ENCODE measurements at regions not wholly inside any gene's neighbourhood (a gene's known extent, or its start where the extent isn't known, plus 50 kb on each side); places are given as distances from the start of the nearest gene placed in this dataset.

DNA sequence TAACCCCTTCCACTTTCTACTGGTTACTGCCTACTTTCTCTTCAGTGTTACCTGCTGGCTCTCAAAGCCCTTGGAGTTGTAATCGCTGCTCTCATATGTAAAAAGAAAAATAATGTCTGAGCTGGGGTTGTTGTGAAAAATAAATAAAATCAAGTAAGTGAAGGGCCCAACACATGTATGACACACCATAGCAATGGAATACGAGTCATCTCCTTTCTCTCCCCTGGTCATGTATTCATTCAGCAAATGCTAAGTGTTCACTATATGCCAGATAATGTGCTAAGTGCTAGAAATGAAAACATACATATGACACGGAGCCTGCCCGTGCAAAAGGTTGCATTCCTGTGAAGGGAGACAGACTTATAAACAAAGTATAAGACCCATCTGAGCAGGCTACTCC, 535.0 kb downstream of the RFC3 start:
- Histone ChIP-seq H3K36me3 (no peaks in the 10 kb centered on the region), H3K27ac (no peak overlapping the region), H3K4me3 (no peak overlapping the region), H3K9me3 (no peaks in the 10 kb centered on the region), H3K4me1 (peaks cover 0 to 20% (median 1%) of the 10 kb centered on the region in 12 donors), H3K27me3 (no peaks in the 10 kb centered on the region)
- intact Hi-C loops (cut with DNase I), result no loop called here
- WGBS, 4 donors, result 89 to 95% (median 94%) methylated on average over 4 of the region's 4 CpGs
- ATAC-seq, result no peak
- TF ChIP-seq, protein P1, sequence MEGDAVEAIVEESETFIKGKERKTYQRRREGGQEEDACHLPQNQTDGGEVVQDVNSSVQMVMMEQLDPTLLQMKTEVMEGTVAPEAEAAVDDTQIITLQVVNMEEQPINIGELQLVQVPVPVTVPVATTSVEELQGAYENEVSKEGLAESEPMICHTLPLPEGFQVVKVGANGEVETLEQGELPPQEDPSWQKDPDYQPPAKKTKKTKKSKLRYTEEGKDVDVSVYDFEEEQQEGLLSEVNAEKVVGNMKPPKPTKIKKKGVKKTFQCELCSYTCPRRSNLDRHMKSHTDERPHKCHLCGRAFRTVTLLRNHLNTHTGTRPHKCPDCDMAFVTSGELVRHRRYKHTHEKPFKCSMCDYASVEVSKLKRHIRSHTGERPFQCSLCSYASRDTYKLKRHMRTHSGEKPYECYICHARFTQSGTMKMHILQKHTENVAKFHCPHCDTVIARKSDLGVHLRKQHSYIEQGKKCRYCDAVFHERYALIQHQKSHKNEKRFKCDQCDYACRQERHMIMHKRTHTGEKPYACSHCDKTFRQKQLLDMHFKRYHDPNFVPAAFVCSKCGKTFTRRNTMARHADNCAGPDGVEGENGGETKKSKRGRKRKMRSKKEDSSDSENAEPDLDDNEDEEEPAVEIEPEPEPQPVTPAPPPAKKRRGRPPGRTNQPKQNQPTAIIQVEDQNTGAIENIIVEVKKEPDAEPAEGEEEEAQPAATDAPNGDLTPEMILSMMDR (IDR thresholded peaks at IDR 0.05), result no peak
- TF ChIP-seq POLR2A (IDR thresholded peaks at IDR 0.05), result no peak
- no peak for DNase-seq

DNA sequence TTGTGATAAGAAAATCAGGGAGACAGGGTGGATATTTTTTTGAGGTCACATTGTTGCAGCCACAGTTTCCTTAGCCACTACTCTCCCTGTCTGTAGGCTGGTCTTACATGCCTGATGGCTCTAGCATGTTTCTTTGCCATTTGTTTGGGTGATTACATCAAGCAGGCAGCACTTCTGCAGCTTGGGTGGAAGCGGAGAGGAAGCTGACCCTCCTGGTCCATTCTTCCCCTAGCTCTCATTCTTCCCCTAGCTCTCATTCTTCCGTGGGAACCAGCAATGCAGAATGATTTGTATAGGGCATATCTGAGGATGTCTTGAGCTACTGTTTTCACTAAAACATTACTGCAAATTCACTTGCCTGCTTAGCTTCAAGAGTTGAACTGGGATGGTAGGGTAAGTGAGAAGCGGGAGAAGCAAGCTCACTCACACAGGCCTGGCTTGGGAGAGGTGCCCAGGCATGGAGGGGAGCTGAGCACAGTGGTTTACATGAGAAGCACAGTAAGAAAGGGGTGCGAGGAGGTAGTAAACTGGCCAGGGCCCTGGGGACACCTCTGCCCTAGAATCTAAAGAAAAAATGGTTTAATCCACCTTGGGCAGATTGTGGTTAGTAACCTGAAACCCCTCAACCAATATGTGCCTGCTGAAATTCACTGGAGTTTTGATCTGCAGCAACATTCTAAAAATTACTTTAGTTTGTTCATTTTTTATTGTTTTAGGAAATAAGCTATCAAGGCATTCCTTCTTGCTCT, 538.9 kb downstream of the RFC3 start:
- Histone ChIP-seq H3K4me3 (no peak overlapping the region), H3K27ac (no peak overlapping the region), H3K9me3 (peaks cover 0 to 4% (median 0%) of the 10 kb centered on the region in 12 donors), H3K36me3 (no peaks in the 10 kb centered on the region), H3K27me3 (no peaks in the 10 kb centered on the region), H3K4me1 (peaks cover 0 to 16% (median 0%) of the 10 kb centered on the region in 12 donors)
- intact Hi-C loops (cut with DNase I), result no loop called here
- ATAC-seq (no peak), DNase-seq (no peak)
- TF ChIP-seq POLR2A (IDR thresholded peaks at IDR 0.05), result no peak
- TF ChIP-seq, protein P1 (IDR thresholded peaks at IDR 0.05), result no peak
- WGBS, 4 donors, result 84 to 93% (median 86%) methylated on average over 4 of the region's 4 CpGs

- no peak for TF ChIP-seq POLR2A (IDR thresholded peaks at IDR 0.05)
- TF ChIP-seq, protein P1 (IDR thresholded peaks at IDR 0.05), result no peak
- Histone ChIP-seq H3K27me3 (no peaks in the 10 kb centered on the region), H3K4me3 (no peak overlapping the region), H3K9me3 (peaks cover 0 to 4% (median 0%) of the 10 kb centered on the region in 12 donors), H3K4me1 (peaks cover 0 to 16% (median 0%) of the 10 kb centered on the region in 12 donors), H3K36me3 (no peaks in the 10 kb centered on the region), H3K27ac (no peak overlapping the region)
- 60 to 64% (median 63%) methylated on average over 9 to 10 of the region's 10 CpGs for WGBS, 4 donors
- DNase-seq (no peak), ATAC-seq (peak in 1 of 4 donors; percentile 28)
- intact Hi-C loops (cut with DNase I), result no loop called here
Measured at GRCh38 chr13:34357435-34358232, 539.7 kb downstream of the RFC3 start.

Measured in heart left ventricle (tissue), 16 donors.